Occipital lobe (tissue), 1 donor: ENCODE measurements at regions not wholly inside any gene's neighbourhood (a gene's known extent, or its start where the extent isn't known, plus 50 kb on each side); places are given as distances from the start of the nearest gene placed in this dataset.
"Not testable (repeated sequence)": the region's sequence is repeated elsewhere in the genome, so short reads cannot be mapped to it uniquely, and the experiment has no call there.

Experiments
- DNase-seq: peaks from one replicate; lab custom pipeline; 2025; lab: John Stamatoyannopoulos, UW

DNA sequence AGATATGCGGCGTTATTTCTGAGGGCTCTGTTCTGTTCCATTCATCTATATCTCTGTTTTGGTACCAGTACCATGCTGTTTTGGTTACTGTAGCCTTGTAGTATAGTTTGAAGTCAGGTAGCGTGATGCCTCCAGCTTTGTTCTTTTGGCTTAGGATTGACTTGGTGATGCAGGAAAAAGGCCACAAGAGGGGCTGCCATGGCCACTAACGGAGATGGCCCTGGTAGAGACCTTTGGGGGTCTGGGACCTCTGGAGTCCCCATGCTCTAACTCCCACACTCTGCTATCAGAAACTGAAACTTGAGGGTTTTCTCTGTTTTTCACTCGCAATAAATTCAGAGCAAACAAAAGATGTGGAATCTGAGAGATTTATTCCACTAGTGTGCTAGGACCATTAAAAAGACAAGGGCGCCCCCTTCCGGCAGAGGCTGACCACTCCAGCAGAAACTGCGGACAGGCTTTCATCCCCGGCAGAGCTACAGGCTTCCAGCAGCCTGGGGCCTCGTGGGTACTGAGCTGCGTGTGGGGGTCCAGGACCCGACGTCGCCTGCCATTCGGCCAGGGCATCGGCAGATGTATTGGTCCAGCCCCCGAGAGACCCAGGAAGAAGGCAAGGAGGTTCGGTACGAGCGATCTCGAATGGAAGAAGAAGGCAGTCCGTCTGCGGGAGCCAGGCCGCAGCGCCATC, 775.1 kb downstream of the EPHA7 start:
- not testable (repeated sequence) for DNase-seq

DNA sequence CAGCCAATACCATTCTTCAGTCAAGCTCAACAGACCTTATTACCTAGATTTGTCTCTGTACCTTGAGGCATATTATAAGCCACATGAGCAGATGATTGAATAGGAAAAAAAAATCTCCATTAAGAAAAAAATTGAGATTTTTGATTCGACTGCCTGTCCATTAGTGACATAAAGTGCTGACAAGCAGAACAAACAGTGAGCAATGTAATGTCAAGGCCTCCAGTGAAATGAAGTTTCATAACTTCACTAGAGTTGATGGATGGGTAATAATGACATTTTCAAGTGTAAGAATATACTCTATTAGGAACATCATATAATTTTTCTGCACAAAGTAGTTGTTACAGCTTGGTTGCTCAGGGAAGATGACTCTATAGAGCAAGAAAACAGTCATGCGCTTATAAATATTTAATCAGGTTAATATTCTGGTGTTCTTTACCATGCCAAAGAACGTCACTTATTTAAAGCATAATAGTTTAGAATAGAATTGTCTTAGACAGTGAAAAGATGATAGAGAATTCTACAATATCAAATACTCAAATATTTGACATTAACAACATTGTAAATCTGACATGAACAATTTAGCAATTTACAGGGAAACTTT, 783.7 kb downstream of the EPHA7 start:
- no peak for DNase-seq

DNA sequence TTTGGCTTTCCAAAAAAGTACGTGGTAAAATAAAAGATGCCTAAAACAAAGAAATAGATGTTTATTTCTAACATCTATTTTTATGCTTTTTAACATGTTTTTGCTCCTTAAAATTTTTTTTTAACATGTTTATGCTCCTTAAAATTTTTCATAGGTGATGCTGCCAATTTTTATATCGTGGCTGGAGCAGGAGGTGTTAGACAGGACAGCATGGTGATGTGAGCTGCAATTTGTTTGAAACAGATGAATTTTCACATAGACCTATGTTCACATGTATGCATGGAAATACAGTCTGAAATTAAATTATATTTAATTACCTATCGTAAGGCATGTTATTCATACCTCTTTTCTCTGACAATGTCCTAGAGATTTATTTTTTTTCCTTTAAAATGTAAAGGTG, 784.8 kb downstream of the EPHA7 start:
- DNase-seq, result no peak

DNA sequence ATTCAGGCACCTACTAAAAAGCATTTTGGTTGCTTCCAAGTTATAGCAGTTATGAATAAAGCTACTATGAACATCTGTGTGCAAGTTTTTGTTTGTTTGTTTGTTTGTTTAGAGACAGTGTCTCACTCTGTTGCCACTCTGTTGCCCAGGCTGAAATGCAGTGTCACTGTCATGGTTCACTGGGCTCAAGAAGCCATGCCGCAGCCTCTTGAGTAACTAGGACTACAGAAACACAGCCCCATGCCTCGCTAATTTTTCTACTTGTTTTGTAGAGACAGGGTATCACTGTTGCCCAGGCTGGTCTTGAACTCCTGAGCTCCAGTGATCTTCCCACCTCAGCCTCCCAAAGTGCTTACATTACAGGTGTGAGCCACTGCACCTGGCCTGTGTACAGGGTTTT, 795.9 kb downstream of the EPHA7 start:
- DNase-seq, result no peak

DNA sequence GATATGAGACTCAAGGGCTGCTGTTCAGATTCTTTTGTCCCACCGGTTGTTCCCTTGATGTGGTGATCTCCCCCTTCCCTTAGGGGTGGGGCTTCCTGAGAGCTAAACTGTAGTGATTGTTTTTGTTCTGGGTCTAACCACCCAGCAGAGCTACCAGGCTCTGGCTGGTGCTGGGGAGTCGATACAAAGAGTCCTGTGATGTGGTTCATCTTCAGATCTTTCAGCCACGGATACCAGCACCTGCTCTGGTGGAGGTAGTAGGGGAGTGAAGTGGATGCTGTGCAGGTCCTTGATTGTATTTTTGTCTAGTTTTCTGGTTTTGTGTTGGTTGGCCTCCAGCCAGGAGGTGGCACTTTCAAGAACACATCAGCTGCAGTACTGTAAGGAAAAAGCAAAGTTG, 801.6 kb downstream of the EPHA7 start:
- DNase-seq, result no peak

DNA sequence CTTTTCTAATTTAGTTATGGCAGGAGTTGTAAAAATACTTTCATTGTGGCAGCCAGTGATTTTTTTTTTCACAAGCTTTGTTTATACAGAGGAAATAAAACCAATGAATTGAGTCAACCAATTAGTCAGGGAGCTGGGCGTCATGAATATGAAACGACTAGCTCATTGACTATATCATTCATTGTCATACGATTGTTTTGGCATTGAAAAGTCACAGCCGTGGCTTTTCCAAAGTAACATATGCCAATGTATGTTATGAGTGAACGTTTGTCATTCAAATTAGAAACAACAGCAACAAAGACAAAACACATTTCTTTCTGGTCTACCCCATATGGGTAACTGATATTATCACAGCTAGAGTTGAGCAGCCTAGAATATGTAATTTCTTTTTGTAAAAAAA, 810.6 kb downstream of the EPHA7 start:
- DNase-seq, result no peak

DNA sequence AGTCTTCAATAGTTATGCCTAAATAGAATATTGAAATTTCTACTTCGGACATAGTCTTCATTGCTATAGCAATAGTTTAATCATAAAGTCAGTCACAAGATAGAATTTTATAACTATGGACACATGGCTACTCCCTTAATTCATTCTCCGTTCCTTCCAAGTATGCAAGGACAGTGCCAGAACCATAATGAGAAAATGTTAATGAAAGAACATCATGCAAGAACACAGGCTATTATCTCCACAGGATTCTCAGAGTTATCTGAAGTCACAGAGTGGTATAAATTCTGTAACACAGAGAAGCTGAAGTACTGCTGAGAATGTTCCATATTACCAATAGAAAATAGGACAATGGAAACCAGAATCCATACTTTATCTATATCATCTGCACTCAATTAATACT, 826.2 kb downstream of the EPHA7 start:
- DNase-seq, result no peak

DNA sequence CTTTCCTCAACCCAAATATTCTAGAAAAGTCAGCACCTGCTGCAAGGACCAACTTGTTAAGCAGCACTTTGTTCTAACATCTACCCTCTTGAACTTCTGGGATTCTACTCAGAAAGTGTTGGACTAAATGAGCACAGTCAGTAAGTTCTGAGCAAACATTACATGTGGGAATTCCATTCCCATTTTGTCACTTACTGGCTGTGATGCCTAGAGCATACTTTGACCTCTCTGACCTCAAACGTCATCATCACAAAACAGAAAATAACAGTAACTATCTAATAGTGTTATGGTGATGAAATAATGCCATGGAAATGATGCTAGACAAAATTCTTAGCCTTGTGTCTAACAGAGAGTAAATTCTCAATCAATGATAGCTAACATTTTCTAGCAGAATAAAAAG, 829.4 kb downstream of the EPHA7 start:
- DNase-seq, result no peak

DNA sequence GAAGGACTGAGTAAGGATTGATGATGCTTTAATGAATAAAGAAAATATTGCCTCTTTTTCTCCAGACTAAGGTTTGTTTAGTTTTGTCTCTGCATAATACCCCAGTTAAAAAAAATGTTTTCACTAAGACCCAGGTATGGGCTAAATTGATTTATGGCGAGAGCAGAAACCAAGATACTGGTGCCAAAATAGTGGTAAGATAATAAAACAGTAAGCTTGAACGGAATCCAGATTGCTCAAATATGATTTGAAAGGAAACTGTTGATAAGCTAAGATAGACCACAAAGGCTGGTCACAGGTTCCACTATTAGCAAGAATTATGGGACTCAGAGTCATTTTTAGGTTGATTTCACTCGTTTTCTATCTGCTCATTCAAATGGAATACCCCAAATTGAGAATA, 831.2 kb downstream of the EPHA7 start:
- no peak for DNase-seq

DNA sequence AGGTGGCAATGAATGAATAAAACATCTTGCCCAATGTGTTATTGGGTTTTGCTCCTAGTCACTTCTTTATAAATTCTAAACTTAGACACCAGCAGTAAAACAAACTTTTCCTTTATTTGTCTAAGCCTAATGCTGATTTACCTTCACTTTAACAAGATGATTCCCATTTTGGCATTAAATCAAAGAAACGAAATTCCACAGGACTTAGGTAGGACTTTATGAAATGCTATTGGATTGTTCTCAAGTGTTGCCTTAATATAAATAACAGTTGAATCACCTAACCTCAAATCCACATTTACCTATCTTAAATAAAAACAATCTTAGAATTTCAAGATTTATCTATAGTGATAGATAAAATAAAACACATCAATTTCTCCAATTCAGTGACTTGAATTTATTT, 831.8 kb downstream of the EPHA7 start:
- DNase-seq, result no peak

DNA sequence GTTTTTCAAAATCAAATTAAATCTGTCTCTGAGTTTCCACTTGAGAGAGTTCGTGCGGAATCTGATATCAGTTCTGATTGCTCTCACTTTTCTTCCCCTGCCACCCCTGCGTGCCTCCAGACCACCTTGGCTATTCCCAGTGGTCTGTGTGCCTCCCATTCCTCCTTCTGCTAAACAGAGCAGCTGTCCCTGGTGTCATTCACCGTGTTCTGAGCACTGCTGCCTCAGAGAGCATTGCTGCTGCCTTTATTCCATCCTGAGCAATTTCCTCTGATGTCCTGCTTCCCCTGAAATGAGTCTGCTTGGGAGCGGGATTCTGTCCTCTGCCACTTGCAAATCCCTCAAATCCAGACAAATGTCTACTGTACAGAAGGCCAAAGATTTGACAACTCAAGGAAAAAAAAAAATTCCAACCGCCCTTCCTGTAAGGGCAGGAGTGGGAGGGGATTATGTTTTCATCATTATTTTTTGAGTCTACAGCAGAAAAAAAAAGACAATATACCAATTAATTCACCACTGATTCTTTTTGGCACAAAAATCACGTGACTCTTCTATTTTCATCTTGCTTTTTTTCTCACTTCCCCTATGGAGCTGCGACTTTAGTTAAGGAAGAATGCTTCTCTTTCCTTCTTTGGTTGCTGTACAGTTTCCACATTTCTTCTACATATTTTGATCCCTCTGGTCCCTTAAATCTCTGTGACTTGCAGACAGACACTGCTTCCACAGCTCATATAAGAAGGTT, 833.0 kb downstream of the EPHA7 start:
- no peak for DNase-seq

DNA sequence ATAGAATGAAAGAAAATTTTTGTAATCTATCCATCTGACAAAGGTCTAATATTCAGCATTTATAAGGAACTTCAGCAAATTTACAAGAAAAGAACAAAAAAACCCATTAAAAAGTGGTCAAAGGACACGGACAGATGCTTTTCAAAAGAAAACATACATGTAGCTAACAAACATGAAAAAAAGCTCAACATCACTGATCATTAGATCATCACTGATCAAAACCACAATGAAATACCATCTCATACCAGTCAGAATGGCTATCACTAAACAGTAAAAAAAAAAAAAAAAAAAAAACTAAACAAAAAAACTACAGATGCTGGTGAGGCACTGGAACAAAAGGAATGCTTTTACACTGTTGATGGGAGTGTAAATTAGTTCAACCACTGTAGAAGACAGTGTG, 837.1 kb downstream of the EPHA7 start:
- no peak for DNase-seq

DNA sequence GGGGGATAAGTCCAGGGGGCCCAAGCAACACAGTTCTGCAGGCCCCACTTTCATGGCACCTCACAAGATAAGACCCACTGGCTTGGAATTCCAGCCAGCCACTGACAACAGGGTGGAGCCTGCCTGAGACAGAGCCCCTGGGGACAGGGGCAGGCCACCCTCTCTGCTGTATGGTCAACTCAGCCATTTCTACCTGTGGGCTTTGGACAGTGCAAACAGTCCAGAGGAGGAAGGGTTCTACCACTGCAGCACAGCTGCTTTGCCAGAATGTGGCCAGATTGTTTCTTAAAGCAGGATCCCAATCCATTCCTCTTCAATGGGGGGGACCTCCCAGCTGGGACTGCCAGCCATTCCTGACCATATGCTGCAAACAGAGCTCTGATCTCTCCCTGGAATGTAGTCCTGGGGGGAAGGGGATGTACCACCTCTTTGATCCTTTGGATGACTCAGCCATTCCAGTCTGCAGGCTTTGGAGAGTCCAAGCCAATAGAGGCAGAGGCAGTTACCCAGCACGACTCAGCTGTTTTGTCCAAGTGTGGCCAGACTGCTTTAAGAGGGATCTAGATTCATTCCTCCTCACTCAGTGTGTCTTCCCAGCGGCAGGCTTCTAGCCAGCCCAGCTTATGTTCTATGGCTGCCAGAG, 842.2 kb downstream of the EPHA7 start:
- no peak for DNase-seq

DNA sequence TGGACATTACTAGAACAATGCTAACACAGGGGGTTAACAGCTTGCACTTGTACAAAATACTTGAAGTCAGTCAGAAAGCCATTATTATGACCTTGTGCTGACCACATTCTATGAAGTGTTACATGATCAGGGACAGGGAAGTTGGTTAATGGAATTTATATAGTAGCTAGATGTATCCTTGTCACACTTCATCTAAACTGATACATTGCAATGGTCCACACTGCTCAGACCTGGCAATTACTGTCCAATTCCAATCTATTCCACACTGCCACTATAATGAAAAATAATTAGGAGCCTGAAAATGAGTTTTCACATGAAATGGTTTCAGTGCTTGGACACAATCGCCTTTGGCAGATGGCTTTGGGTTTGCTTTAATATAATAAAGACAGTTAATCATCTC, 850.8 kb downstream of the EPHA7 start:
- DNase-seq, result no peak

DNA sequence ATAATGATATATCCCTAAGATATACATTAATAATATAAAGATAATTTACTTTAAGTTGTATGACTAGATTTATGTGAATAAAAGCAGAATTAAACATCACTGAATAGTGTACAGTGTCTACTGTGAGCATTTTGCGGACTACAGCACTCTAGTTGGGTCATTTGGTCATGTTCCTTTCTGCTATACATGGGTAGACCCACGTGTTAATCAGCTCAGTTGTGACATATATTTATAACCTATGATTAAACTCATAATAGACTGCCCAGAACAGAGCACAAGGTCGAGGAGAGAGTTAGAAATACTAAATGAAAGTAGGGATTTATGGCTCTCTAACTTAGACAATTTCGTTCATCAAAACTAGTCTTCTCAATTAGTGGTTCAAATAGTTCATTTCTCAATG, 852.7 kb downstream of the EPHA7 start:
- DNase-seq, result no peak

DNA sequence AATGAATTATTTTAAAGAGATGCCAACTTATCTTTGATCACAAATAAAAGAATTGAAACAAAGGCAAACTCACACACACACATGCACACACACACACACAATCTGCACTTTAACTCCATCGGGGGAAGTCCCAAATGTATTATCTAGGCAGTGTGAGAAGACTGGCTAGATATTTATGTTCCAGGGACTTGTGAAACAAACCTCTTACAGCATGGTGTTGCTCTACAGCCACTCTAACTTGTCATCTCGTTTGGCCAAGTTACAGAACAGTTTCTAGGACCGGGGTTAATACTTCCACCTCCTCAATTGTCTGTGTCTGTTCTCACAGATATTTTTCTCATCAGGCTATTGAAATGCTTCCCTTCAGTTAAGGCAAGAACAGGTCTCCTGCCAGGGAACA, 855.0 kb downstream of the EPHA7 start:
- DNase-seq, result no peak

DNA sequence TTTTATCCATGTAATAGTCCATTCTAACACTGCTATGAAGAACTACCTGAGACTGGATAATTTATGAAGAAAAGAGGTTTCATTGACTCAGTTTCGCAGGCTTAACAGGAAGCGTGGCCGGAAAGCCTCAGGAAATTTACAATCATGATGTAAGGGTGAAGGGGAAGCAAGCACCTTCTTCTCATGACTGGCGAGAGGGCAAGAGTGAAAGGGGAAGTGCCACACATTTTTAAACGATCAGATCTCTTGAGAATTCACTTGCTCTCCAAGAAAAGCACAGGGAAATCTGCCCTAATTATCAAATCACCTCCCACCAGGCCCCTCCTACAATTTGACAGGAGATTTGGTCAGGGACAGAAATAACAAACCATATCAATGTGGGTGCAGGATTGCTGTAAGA, 859.7 kb downstream of the EPHA7 start:
- DNase-seq, result no peak

DNA sequence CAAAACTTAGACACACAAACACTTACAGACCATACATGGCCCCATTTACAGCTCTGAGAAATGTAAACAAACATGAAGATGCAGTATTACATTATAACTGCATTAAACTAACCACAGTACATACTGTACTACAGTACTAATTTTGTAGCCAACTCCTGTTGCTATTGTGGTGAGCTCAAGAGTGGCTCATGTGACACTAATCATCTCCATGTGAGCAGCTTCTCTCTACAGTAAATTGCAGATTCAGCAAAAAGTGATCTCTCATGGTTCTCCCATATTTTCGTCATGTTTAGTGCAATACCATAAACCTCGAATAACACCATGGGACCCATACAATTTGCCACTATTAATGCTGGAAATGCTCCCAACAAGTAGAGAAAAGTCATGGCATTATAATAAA, 860.4 kb downstream of the EPHA7 start:
- no peak for DNase-seq

DNA sequence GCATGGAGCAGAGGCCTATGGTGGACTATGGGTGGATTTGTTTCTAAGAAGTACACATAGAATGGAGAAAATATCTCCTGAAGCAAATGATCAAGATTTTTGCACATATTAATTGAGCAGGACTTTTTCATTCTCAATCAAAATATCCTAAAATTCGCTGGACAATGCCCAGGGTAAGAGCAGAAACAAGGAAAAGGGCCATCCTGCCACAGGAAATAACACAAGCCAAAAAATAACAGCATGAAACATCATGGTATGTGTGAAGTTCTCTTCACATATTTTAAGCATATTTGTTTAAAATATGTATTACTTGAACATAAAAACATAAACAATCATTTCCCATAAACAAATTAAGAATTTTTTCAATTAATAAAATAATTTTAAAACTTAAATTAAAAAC, 868.9 kb downstream of the EPHA7 start:
- no peak for DNase-seq

DNA sequence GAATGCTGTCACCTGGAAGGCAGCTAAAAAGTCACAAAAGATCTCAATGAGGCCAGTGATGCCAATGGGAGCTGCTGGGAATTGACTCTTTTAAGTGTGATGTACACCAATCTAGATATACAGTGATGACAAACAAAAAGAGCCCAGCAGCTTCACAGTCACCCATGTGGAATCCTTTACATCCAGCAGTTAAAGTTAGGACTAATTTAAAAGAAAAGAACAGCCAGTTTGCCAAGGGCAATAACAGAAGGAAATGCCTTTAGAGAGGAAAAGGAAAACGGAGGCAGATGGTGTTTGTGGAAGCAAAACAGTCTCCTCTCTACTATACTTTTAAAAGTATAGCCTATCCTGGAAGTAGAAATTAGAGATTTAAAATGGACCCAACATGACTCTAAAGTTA, 873.5 kb downstream of the EPHA7 start:
- no peak for DNase-seq

DNA sequence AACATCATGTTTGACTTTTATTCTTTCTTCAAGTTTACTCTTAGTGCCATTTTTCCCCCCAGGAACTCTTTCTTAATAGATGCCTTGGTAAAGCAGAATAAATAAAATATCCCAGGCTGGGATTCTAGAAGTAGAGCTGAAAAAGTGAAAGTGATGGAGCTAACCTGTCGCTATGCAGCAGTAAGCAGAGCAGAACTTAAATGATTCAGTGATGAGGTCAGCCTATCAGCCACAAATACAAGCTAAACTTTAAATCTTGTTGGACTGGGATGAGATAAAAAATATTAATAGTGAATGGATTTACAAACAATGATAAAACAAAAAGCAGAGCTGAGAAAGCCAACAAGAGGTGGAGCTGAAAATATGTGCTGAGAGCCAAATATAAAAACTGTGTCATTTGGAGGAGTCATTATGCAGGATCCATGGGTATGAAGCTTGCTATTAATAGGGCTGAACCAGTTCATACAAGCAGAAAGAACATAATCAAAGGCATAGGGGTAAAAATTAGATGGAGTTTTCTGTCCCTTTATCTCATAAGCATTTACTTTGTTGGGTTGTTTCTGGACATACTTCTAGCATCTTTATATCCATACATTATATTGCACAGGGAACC, 877.8 kb downstream of the EPHA7 start:
- no peak for DNase-seq

DNA sequence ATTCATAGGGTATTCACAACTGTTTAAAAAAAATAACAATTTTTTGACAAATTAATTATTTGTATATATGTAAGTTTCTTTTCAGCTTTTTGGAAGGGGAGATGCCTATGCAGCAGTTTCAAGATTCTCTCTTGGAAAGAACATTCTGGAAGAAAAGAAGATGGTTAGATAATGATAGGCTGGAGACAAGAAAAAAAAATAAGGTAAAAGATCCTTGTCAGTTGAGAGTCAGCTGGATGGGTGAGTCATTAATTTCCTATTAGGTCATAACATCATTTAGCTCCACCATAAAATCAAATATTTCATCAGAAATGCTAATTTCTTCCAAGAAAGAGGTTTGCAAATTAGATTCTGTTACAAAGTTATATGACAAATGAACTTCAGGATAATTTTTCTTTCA, 880.4 kb downstream of the EPHA7 start:
- DNase-seq, result no peak
